Fibroblast of the aortic adventitia (primary cell): ENCODE measurements at regions not wholly inside any gene's neighbourhood (a gene's known extent, or its start where the extent isn't known, plus 50 kb on each side); places are given as distances from the start of the nearest gene placed in this dataset.

ENCODE experiments used
- DNase-seq: peaks from one replicate; pipeline ENCODE4 v3.0.0-alpha.2; 2010; ENCODE audit warnings: low read depth
- H3K4me3 ChIP-seq: 2 replicates; pipeline ENCODE4 v1.5.1; 2011; ENCODE audit warnings: low read depth, mild to moderate bottlenecking, control low read depth, low read length, moderate library complexity
- TF ChIP-seq, protein P1 (sequence below): IDR thresholded peaks from 2 replicates; pipeline ENCODE4 v1.5.1; 2011; ENCODE audit warnings: mild to moderate bottlenecking, low read length, control low read depth, inconsistent platforms; ENCODE audit not compliant: insufficient read depth

DNA sequence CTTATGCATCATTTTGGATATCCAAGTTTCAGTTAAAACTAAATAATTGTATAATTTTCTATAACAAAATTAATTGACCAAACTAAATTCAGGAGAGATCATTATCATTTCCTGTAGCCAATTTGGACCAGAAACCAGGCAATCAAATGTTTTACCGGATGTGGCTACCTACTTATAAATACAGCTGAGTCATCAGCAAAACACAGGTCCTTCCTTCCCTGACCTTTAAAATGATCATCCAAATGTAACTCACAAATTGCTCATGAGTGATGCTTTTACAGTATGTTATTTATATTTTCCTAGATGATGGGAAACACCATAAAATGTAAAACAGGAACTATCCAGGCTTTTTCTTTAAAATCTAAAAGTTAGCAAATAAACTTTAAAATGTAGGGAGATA lies 133.7 kb downstream of the CBLN2 start:
- H3K4me3 ChIP-seq, result no peak overlapping the region
- TF ChIP-seq, protein P1, sequence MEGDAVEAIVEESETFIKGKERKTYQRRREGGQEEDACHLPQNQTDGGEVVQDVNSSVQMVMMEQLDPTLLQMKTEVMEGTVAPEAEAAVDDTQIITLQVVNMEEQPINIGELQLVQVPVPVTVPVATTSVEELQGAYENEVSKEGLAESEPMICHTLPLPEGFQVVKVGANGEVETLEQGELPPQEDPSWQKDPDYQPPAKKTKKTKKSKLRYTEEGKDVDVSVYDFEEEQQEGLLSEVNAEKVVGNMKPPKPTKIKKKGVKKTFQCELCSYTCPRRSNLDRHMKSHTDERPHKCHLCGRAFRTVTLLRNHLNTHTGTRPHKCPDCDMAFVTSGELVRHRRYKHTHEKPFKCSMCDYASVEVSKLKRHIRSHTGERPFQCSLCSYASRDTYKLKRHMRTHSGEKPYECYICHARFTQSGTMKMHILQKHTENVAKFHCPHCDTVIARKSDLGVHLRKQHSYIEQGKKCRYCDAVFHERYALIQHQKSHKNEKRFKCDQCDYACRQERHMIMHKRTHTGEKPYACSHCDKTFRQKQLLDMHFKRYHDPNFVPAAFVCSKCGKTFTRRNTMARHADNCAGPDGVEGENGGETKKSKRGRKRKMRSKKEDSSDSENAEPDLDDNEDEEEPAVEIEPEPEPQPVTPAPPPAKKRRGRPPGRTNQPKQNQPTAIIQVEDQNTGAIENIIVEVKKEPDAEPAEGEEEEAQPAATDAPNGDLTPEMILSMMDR, result no peak
- no peak for DNase-seq

DNA sequence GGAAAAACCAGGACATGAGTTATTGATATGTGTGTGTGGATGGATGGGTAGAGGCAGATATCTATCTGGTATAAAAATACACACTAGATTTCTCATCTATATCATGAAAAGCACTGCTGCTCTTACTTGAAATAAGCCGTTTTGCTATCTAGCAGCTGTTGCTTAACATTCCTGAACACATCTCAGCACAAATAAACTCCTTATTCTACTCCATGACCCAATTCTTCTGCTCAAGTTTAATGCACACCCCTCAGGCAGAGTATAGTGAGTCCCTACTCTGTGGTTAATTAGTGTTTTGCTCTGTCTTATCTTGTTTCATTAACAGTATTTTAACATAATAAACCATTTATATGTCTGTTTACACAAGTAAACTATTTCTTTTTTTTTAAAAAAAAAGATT lies 134.2 kb downstream of the CBLN2 start:
- no peak for DNase-seq

DNA sequence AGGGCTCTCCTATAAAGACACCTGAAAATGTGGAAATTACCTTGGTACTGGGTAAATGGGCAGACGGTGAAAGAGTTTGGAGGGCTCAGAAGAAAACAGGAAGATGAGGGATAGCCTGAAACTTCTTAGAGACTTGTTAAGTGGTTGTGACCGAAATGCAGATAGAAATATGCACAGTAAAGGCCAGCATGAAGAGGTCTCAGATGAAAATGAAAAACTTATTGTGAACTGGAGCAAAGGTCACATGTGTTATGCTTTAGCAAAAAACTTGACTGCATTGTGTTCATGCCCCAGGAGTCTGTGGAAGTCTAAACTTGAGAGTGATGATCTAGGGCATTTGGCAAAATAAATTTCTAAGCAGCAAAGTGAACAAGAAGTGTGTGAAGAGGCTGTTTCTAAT lies 137.1 kb downstream of the CBLN2 start:
- TF ChIP-seq, protein P1, result no peak
- H3K4me3 ChIP-seq, result no peak overlapping the region
- no peak for DNase-seq

More for the DNA sequence above, 134.2 kb downstream of the CBLN2 start:
- no peak overlapping the region for H3K4me3 ChIP-seq
- TF ChIP-seq, protein P1, result no peak

DNA sequence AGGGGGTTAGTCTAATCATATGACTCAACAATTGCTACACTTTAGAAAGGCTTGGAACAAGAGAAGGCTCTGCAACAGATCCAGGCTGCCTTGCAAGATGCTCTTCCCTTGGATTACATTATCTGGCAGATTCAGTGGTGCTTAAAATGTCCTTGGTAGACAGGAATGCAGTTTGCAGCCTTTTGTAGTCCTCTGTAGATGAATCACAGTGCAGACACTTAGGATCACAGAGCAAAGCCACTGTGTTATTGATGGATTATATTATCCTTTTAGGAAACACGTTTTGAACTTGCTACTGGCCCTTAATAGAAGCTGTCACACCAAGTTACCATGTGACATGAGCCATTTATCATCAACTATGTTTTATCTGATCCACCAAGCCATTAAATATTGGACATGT lies 152.2 kb downstream of the CBLN2 start:
- no peak for DNase-seq
- TF ChIP-seq, protein P1, result no peak
- H3K4me3 ChIP-seq, result no peak overlapping the region

DNA sequence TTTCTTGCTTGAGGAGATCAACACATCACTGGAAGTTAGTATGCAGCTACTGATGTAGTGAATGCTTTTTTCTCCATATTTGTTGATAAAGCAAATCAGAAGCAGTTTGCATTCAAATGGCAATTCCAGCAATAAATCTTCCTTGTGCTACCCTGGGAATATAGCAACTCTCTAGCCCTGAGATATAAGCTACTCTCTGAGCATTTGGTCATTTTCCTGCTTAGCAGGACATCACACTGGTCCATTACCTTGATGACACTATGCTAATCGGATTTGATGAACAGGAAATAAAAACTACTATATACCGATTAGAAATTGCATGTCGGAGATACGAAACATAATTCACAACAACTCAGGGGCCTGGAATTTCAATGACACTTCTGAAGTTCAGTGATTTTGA lies 152.7 kb downstream of the CBLN2 start:
- TF ChIP-seq, protein P1, result no peak
- H3K4me3 ChIP-seq, result no peak overlapping the region
- no peak for DNase-seq

DNA sequence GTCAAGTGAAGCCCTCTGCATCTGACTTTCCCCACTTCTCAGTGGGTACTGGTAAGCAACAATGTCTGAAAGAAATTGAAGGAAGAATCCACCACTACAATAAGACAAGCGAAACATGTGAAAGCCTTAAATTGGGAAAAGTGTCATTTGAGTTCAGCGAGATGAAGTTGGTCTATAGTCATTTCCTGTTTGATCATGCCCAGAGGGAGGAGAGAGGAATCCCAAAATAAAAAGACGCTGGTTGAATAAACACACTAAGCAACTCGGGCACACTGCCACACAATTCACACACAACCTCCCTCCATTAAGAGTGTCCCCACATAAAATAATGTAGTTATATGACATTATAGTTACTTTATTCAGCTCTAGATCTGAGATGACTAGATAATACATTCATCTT lies 166.1 kb downstream of the CBLN2 start:
- DNase-seq, result no peak
- TF ChIP-seq, protein P1, result no peak
- no peak overlapping the region for H3K4me3 ChIP-seq

DNA sequence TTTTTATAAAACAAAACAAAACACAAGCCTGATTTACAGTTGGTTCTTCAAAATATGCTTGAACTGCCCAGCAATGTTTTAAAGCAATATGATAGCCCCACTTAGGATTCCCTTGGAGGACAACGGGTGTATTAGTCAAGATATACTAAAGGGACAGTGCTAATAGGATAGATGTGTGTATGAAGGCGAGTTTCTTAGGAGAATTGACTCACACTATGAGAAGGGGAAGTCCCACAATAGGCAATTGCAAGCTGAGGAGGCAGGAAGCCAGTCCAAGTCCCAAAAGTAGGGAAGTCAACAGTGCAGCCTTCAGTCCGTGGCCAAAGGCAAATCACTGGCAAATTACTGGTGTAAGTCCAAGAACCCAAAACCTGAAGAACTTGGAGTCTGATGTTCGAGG lies 167.9 kb downstream of the CBLN2 start:
- no peak overlapping the region for H3K4me3 ChIP-seq
- TF ChIP-seq, protein P1, result no peak
- DNase-seq, result no peak
